Spinal cord (tissue), 9 donors: ENCODE measurements at regions not wholly inside any gene's neighbourhood (a gene's known extent, or its start where the extent isn't known, plus 50 kb on each side); places are given as distances from the start of the nearest gene placed in this dataset.

ENCODE experiments used
- DNase-seq, 6 donors: peaks; one replicate each; pipeline versions ENCODE4 v3.0.0 to v3.0.0-alpha.2; 2013 to 2015; ENCODE audit warnings: low spot score in 6 of 6, low read depth in 4 of 6
- H3K27ac ChIP-seq: one replicate; pipeline ENCODE4 v1.5.1; 2013; ENCODE audit warnings: low read depth, low read length, control low read depth
- H3K27me3 ChIP-seq: one replicate; pipeline ENCODE4 v1.6.1; 2013; ENCODE audit warnings: low read length; ENCODE audit not compliant: control insufficient read depth, insufficient read depth
- H3K36me3 ChIP-seq: one replicate; pipeline ENCODE4 v1.6.1; 2013; ENCODE audit warnings: low read length; ENCODE audit not compliant: control insufficient read depth, insufficient read depth
- H3K4me1 ChIP-seq: one replicate; pipeline ENCODE4 v1.6.1; 2013; ENCODE audit warnings: low read length; ENCODE audit not compliant: control insufficient read depth, insufficient read depth
- H3K4me3 ChIP-seq: one replicate; pipeline ENCODE4 v1.5.1; 2013; ENCODE audit warnings: low read depth, low read length, control low read depth
- H3K9me3 ChIP-seq: one replicate; pipeline ENCODE4 v1.6.1; 2013; ENCODE audit warnings: low read length; ENCODE audit not compliant: control insufficient read depth, insufficient read depth
- WGBS: methylation state at CpG from one replicate; pipeline ENCODE4 v1.1.5; 2013; ENCODE audit warnings: missing lambda C conversion rate; ENCODE audit not compliant: insufficient coverage; 5-methylcytosine and 5-hydroxymethylcytosine counted together
- donor health status: healthy.

DNA sequence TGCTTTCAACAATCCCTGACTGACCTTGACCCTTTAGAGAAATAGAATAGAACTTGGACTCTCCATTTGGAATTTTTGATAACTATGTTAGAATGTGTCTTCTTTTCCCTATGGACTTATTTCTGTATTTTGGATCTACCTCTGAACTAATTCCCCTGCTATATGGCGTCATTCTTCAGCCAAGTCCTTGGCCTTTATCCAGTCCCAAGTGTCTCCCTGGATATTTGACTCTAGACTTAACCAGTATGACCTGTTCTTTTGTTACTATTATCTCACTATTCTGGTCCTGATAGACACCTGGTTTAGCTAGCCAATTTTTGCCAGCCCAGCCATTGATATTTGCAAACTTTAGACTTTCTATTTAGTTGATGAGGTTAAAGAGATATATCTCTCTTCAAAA lies 186.8 kb downstream of the KCNS3 start:
- Histone ChIP-seq H3K27ac (no peak overlapping the region), H3K4me3 (no peak overlapping the region), H3K36me3 (no peaks in the 10 kb centered on the region), H3K9me3 (no peaks in the 10 kb centered on the region), H3K4me1 (peaks cover 9% of the 10 kb centered on the region), H3K27me3 (no peaks in the 10 kb centered on the region)
- WGBS: 89% methylated on average over 1 of the region's 1 CpG
- no peak for DNase-seq

DNA sequence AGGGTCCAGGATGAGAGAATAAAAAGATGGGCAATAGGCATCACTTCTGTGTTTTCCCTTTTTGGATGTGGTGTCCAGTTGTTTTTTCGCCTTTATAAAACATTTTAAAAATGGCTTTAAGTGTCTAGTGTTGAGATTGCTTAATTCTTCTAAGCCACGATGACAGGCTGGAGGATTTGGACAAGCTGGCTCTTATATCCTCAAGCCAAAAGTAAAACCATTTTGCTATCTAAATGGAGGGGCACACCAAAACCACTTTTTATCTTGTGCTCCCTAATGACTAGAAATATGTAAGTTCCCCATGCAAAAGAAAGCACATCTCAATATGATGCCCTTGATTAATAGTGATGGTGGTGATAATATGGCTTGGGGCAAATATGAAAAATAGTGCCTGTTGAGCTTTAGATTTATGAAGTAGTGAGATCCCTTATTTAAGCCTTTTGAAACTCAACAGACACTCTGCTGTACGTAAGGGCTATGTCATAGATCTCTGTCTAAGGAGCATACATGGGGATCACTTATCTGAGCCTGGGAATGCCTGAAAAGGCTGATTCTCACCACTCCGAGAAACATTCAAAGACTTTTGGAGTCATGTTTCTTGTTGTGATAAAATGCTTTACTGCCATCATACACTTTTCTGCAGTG lies 185.5 kb downstream of the KCNS3 start:
- H3K4me1 ChIP-seq: peaks cover 9% of the 10 kb centered on the region
- no peak overlapping the region for H3K27ac ChIP-seq
- H3K27me3 ChIP-seq: no peaks in the 10 kb centered on the region
- no peak for DNase-seq
- H3K4me3 ChIP-seq: no peak overlapping the region
- no CpG with 5 or more reads among the region's 4 CpGs for WGBS
- no peaks in the 10 kb centered on the region for H3K36me3 ChIP-seq
- H3K9me3 ChIP-seq: no peaks in the 10 kb centered on the region

DNA sequence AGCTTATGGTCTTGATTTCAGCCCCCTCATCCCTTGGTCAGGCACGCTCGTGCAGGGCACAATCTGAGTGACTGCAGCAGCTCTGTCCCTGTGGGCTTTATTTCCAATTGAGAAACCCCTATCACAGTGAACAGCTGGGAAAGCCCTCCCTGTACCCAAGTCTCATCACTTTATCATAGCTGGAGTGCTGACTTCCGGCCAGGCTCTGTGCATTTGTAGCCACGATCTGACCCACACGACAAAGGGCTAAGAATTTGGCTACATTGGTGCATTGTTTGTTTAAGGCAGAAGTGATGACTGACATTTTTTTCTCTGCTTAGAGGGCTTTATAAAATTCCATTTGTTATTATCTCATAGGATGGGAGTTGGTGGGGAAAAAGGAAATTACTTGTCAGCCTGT lies 184.4 kb downstream of the KCNS3 start:
- no peak overlapping the region for H3K4me3 ChIP-seq
- no peaks in the 10 kb centered on the region for H3K27me3 ChIP-seq
- no peak for DNase-seq
- peaks cover 7% of the 10 kb centered on the region for H3K4me1 ChIP-seq
- no peak overlapping the region for H3K27ac ChIP-seq
- 88% methylated on average over 2 of the region's 5 CpGs for WGBS
- H3K9me3 ChIP-seq: no peaks in the 10 kb centered on the region
- H3K36me3 ChIP-seq: no peaks in the 10 kb centered on the region

DNA sequence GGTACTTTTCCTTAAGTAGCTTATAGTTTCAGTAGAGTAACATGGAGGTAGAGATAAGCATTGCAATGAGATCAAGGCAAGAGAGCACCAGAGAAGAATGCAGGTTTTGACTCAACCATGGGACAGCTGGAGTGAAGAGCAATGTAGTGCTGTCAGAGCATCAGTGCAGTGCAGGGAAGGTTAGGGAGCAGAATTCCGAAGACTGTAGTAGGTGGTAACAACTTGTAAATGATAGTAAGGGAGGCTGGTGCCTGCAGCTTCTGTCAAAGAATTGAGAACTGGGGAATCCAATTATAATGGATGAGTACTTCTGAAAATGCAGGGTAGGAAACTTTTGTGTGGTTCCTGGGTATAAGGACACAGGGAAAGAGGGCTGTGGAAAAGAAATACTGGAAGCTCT lies 183.2 kb downstream of the KCNS3 start:
- H3K27ac ChIP-seq: no peak overlapping the region
- no peak overlapping the region for H3K4me3 ChIP-seq
- no peaks in the 10 kb centered on the region for H3K36me3 ChIP-seq
- H3K27me3 ChIP-seq: no peaks in the 10 kb centered on the region
- no peaks in the 10 kb centered on the region for H3K9me3 ChIP-seq
- WGBS: 100% methylated on average over 1 of the region's 1 CpG
- no peaks in the 10 kb centered on the region for H3K4me1 ChIP-seq
- no peak for DNase-seq

DNA sequence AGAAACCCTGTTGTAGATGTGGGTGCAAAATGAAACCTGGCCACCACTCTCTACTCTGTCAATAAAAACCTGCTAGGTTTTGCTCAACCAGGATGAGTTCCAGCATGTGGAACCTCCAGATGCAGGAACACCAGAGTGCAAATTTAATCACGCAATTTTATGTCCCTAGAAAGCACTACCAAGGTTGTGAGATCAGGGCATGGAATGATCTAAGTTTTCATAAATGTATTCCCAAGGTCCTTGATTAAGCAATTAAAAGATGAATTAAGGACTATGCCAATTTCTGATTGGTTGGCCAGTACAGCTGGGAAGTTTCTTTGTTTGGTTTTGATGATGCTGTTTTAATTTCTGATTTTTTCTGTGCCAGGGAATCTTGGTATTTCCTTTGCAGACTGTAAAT lies 179.2 kb downstream of the KCNS3 start:
- H3K9me3 ChIP-seq: no peaks in the 10 kb centered on the region
- H3K27me3 ChIP-seq: no peaks in the 10 kb centered on the region
- H3K27ac ChIP-seq: no peak overlapping the region
- no peak overlapping the region for H3K4me3 ChIP-seq
- no peaks in the 10 kb centered on the region for H3K4me1 ChIP-seq
- 100% methylated on average over 1 of the region's 1 CpG for WGBS
- DNase-seq: no peak
- H3K36me3 ChIP-seq: no peaks in the 10 kb centered on the region

- 100% methylated on average over 1 of the region's 3 CpGs for WGBS
- H3K27ac ChIP-seq: no peak overlapping the region
- H3K9me3 ChIP-seq: no peaks in the 10 kb centered on the region
- no peaks in the 10 kb centered on the region for H3K4me1 ChIP-seq
- no peak for DNase-seq
- H3K27me3 ChIP-seq: no peaks in the 10 kb centered on the region
- no peaks in the 10 kb centered on the region for H3K36me3 ChIP-seq
- no peak overlapping the region for H3K4me3 ChIP-seq
Observed at GRCh38 chr2:18055290-18055689, 176.8 kb downstream of the KCNS3 start.

DNA sequence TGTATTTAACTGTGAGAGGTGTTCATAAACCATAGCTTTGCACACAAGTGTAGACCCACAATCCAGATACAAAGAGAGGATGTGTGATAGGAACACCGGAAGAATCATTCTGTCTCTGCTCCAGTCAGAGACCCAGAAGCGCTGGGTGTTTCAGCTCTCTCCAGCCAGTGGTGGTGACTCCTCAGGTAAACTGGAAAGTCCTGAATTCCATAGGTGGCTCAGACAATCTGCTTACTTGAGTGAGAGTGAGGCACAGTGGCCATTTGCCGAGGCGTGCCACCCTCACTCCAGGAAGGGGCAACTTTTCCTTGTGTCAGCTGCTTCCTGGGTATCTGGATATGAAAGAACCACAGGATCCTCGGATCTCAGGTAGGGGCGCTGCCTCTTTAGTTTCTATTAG lies 171.5 kb downstream of the KCNS3 start:
- DNase-seq: no peak
- Histone ChIP-seq H3K4me3 (no peak overlapping the region), H3K9me3 (no peaks in the 10 kb centered on the region), H3K36me3 (no peaks in the 10 kb centered on the region), H3K27ac (no peak overlapping the region), H3K4me1 (peaks cover 5% of the 10 kb centered on the region), H3K27me3 (no peaks in the 10 kb centered on the region)
- WGBS: 95% methylated on average over 6 of the region's 6 CpGs

- 83% methylated on average over 3 of the region's 4 CpGs for WGBS
- Histone ChIP-seq H3K27ac (no peak overlapping the region), H3K27me3 (no peaks in the 10 kb centered on the region), H3K4me1 (peaks cover 5% of the 10 kb centered on the region), H3K9me3 (no peaks in the 10 kb centered on the region), H3K36me3 (no peaks in the 10 kb centered on the region), H3K4me3 (no peak overlapping the region)
- DNase-seq: no peak
Observed at GRCh38 chr2:18049325-18049724, 170.9 kb downstream of the KCNS3 start.

GRCh38 chr2:18047896-18048657 lies 169.6 kb downstream of the KCNS3 start:
- Histone ChIP-seq H3K4me3 (no peak overlapping the region), H3K27me3 (no peaks in the 10 kb centered on the region), H3K4me1 (peaks cover 5% of the 10 kb centered on the region), H3K9me3 (no peaks in the 10 kb centered on the region), H3K36me3 (no peaks in the 10 kb centered on the region), H3K27ac (no peak overlapping the region)
- DNase-seq: no peak
- WGBS: 82% methylated on average over 3 of the region's 10 CpGs

GRCh38 chr2:18047213-18047611 lies 168.7 kb downstream of the KCNS3 start:
- H3K27me3 ChIP-seq: no peaks in the 10 kb centered on the region
- H3K36me3 ChIP-seq: no peaks in the 10 kb centered on the region
- no peak for DNase-seq
- H3K4me3 ChIP-seq: no peak overlapping the region
- H3K4me1 ChIP-seq: peaks cover 5% of the 10 kb centered on the region
- 49% methylated on average over 2 of the region's 4 CpGs for WGBS
- H3K9me3 ChIP-seq: no peaks in the 10 kb centered on the region
- H3K27ac ChIP-seq: no peak overlapping the region
